HUES64 (cell line): ENCODE measurements at regions not wholly inside any gene's neighbourhood (a gene's known extent, or its start where the extent isn't known, plus 50 kb on each side); places are given as distances from the start of the nearest gene placed in this dataset.

Source experiments
- H3K27ac ChIP-seq: 2 replicates; pipeline ENCODE4 v1.7.0; 2013; ENCODE audit warnings: low read depth, low read length, inconsistent platforms
- H3K27me3 ChIP-seq: 2 replicates; pipeline ENCODE4 v1.6.1; 2013; ENCODE audit warnings: mild to moderate bottlenecking, low read length; ENCODE audit not compliant: insufficient read depth
- H3K36me3 ChIP-seq: 2 replicates; pipeline ENCODE4 v1.6.1; 2013; ENCODE audit warnings: mild to moderate bottlenecking, low read length; ENCODE audit not compliant: insufficient read depth
- H3K4me1 ChIP-seq: 2 replicates; pipeline ENCODE4 v1.6.1; 2013; ENCODE audit warnings: mild to moderate bottlenecking, low read length, moderate library complexity; ENCODE audit not compliant: insufficient read depth
- H3K4me3 ChIP-seq: 2 replicates; pipeline ENCODE4 v1.5.1; 2013; ENCODE audit warnings: mild to moderate bottlenecking, low read length, moderate library complexity
- H3K9ac ChIP-seq: 2 replicates; pipeline ENCODE4 v1.6.1; 2013; ENCODE audit warnings: mild to moderate bottlenecking, low read depth, low read length
- H3K9me3 ChIP-seq: 2 replicates; pipeline ENCODE4 v1.6.1; 2013; ENCODE audit warnings: low read depth, low read length; ENCODE audit not compliant: insufficient read depth
- WGBS: fragments of 150-250, 120-280 bp; methylation state at CpG from one replicate; pipeline ENCODE4 v1.1.7; 2013; ENCODE audit warnings: missing lambda C conversion rate; 5-methylcytosine and 5-hydroxymethylcytosine counted together

- Histone ChIP-seq H3K9ac (no peak overlapping the region), H3K27ac (no peak overlapping the region), H3K36me3 (no peaks in the 10 kb centered on the region), H3K4me3 (no peak overlapping the region), H3K9me3 (no peaks in the 10 kb centered on the region), H3K4me1 (no peaks in the 10 kb centered on the region), H3K27me3 (no peaks in the 10 kb centered on the region)
- WGBS, result 92% methylated on average over 2 of the region's 2 CpGs
These were observed 989.2 kb downstream of the TLE4 start for GRCh38 chr9:80560976-80561375.

DNA sequence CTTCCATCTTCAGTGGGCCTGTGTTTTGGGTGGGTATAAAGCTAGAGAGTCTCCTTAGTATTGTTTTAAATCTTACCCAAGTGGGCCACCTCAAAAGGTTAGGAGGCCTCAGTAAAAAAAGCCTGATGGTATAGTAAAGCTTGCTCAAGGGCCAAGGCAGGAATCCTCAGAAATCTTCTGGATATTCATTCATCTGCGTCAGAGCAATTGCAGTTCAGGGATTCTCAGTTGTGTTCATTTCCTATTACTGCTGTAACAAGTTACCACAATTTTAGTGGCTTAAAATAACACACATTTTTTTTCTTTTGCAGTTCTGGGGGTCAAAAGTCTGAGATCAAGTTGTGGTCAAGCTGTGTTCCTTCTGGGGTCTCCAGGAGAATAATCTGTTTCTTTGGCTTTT, 985.5 kb downstream of the TLE4 start:
- Histone ChIP-seq H3K9me3 (no peaks in the 10 kb centered on the region), H3K9ac (no peak overlapping the region), H3K27ac (no peak overlapping the region), H3K4me1 (no peaks in the 10 kb centered on the region), H3K27me3 (no peaks in the 10 kb centered on the region), H3K36me3 (no peaks in the 10 kb centered on the region), H3K4me3 (no peak overlapping the region)
- WGBS, result 97% methylated on average over 1 of the region's 1 CpG

GRCh38 chr9:80556631-80557030, 984.9 kb downstream of the TLE4 start:
- Histone ChIP-seq H3K36me3 (no peaks in the 10 kb centered on the region), H3K27ac (no peak overlapping the region), H3K9ac (no peak overlapping the region), H3K9me3 (no peaks in the 10 kb centered on the region), H3K4me3 (no peak overlapping the region), H3K4me1 (no peaks in the 10 kb centered on the region), H3K27me3 (no peaks in the 10 kb centered on the region)

DNA sequence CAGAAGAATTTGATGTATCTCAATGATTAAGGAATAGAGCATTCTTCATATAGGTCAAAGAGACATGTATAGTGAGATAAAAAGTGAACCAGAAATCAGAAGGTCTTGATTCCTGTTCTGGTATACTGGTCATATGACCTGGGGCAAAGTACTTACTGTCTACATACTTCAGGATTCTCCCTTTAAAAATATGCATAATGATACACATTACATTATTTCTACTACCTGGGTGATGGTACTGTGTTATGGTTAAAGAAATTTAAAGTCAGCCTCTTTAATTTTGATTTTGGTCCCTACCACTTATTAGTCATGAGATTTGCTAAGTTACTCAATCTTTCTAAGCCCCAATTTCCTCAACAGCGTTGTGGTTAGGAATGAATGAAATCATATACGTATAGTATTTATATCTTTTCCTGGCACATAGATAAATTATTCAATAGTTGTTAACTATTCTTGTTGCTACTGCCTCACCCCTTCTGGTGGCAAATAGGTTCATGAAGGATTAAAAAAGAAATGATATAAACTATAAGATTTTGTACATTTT, 984.1 kb downstream of the TLE4 start:
- Histone ChIP-seq H3K36me3 (no peaks in the 10 kb centered on the region), H3K9ac (no peak overlapping the region), H3K9me3 (no peaks in the 10 kb centered on the region), H3K27me3 (no peaks in the 10 kb centered on the region), H3K4me1 (no peaks in the 10 kb centered on the region), H3K4me3 (no peak overlapping the region), H3K27ac (no peak overlapping the region)
- WGBS, result no CpG with 5 or more reads among the region's 2 CpGs

- no peak overlapping the region for H3K27ac ChIP-seq
These were observed 983.1 kb downstream of the TLE4 start for GRCh38 chr9:80554856-80555255.

GRCh38 chr9:80554301-80554700, 982.5 kb downstream of the TLE4 start:
- Histone ChIP-seq H3K36me3 (no peaks in the 10 kb centered on the region), H3K9ac (no peak overlapping the region), H3K27me3 (no peaks in the 10 kb centered on the region), H3K27ac (no peak overlapping the region), H3K4me3 (no peak overlapping the region), H3K4me1 (no peaks in the 10 kb centered on the region), H3K9me3 (no peaks in the 10 kb centered on the region)
- WGBS, result 90% methylated on average over 3 of the region's 3 CpGs

More at GRCh38 chr9:80554856-80555255, 983.1 kb downstream of the TLE4 start:
- H3K4me3 ChIP-seq, result no peak overlapping the region
- no peak overlapping the region for H3K9ac ChIP-seq
- no peaks in the 10 kb centered on the region for H3K4me1 ChIP-seq
- no peaks in the 10 kb centered on the region for H3K36me3 ChIP-seq
- H3K9me3 ChIP-seq, result no peaks in the 10 kb centered on the region
- H3K27me3 ChIP-seq, result no peaks in the 10 kb centered on the region

- Histone ChIP-seq H3K9me3 (no peaks in the 10 kb centered on the region), H3K36me3 (no peaks in the 10 kb centered on the region), H3K27me3 (no peaks in the 10 kb centered on the region), H3K4me1 (no peaks in the 10 kb centered on the region), H3K9ac (no peak overlapping the region), H3K4me3 (no peak overlapping the region), H3K27ac (no peak overlapping the region)
- 82% methylated on average over 6 of the region's 6 CpGs for WGBS
These were observed 981.2 kb downstream of the TLE4 start for GRCh38 chr9:80552931-80553330.

DNA sequence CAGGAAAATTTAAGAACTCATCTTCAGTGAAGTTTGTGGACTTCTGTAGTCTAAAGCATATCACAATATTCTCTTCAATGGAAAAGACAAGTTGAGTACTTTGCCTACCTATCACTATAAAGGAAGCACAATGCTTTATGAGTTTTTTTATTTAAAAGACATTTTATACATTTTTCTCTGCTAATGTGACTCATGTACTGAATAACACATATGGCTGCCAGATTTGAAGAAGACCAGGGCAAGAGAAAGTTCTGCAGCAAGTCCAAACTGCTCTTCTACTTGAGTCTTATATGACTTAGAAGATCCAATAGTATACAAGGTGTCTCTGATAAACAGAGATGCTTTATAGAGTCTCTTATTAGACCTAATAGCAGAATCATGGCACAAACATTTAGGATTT, 978.4 kb downstream of the TLE4 start:
- no peaks in the 10 kb centered on the region for H3K27me3 ChIP-seq
- no peak overlapping the region for H3K9ac ChIP-seq
- no peaks in the 10 kb centered on the region for H3K9me3 ChIP-seq

DNA sequence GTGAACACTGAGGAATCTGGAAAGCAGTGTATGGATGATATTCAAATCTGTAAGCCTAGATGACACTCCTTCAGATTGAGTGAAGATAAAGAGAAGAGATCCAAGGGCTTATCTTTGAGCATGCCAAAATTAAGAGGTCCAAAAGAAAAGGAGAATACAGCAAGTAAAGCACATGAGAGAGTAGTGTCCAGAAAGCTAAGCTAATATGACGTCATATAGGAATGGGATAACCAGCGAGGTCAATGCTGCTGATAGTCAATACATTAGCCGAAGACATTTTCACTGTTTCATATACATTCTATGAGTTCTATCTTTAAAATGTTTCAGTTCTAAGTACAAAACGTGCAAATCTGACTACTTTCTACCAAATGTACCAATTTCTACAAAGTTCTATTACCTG, 975.8 kb downstream of the TLE4 start:
- no peaks in the 10 kb centered on the region for H3K36me3 ChIP-seq
- no peak overlapping the region for H3K9ac ChIP-seq
- no peak overlapping the region for H3K27ac ChIP-seq
- no peak overlapping the region for H3K4me3 ChIP-seq
- H3K4me1 ChIP-seq, result no peaks in the 10 kb centered on the region
- no peaks in the 10 kb centered on the region for H3K9me3 ChIP-seq
- no peaks in the 10 kb centered on the region for H3K27me3 ChIP-seq
- WGBS, result 68% methylated on average over 4 of the region's 4 CpGs

More for the DNA sequence above, 978.4 kb downstream of the TLE4 start:
- no peak overlapping the region for H3K4me3 ChIP-seq
- H3K27ac ChIP-seq, result no peak overlapping the region
- H3K4me1 ChIP-seq, result no peaks in the 10 kb centered on the region
- H3K36me3 ChIP-seq, result no peaks in the 10 kb centered on the region

GRCh38 chr9:80540387-80540786, 968.6 kb downstream of the TLE4 start:
- Histone ChIP-seq H3K27ac (no peak overlapping the region), H3K27me3 (no peaks in the 10 kb centered on the region), H3K36me3 (no peaks in the 10 kb centered on the region), H3K4me3 (no peak overlapping the region), H3K4me1 (no peaks in the 10 kb centered on the region), H3K9me3 (no peaks in the 10 kb centered on the region), H3K9ac (no peak overlapping the region)
- 96% methylated on average over 3 of the region's 4 CpGs for WGBS

GRCh38 chr9:80538976-80539375, 967.2 kb downstream of the TLE4 start:
- no peaks in the 10 kb centered on the region for H3K27me3 ChIP-seq
- WGBS, result 95% methylated on average over 1 of the region's 1 CpG
- no peaks in the 10 kb centered on the region for H3K9me3 ChIP-seq
- H3K27ac ChIP-seq, result no peak overlapping the region
- H3K9ac ChIP-seq, result no peak overlapping the region
- H3K4me1 ChIP-seq, result no peaks in the 10 kb centered on the region
- no peaks in the 10 kb centered on the region for H3K36me3 ChIP-seq
- no peak overlapping the region for H3K4me3 ChIP-seq

DNA sequence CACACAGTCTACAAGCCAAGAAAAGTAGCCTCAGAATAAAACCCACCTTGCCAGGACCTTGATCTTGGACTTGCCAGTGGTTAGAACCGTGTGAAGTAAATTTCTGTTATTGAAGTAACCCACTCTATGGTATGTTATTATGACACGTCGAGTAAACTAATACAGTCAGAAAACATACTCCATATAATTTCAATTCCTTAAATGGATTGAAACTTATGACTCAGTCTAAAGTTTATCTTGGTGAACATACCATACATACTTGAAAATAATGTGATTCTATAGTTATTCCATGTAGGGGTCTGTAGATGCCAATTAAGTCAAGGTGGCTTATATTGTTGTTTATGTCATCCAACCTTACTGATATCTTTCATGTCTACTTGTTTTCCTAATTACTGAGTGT, 950.7 kb downstream of the TLE4 start:
- no peaks in the 10 kb centered on the region for H3K36me3 ChIP-seq
- H3K27ac ChIP-seq, result no peak overlapping the region
- no CpG with 5 or more reads among the region's 3 CpGs for WGBS
- H3K9me3 ChIP-seq, result no peaks in the 10 kb centered on the region
- no peak overlapping the region for H3K4me3 ChIP-seq
- H3K27me3 ChIP-seq, result no peaks in the 10 kb centered on the region
- no peaks in the 10 kb centered on the region for H3K4me1 ChIP-seq
- no peak overlapping the region for H3K9ac ChIP-seq
